Tibial artery (tissue), 4 donors: ENCODE measurements at regions not wholly inside any gene's neighbourhood (a gene's known extent, or its start where the extent isn't known, plus 50 kb on each side); places are given as distances from the start of the nearest gene placed in this dataset.

Experiments used
- DNase-seq, 2 donors: peaks; one replicate each; pipeline ENCODE4 v3.0.0-alpha.2; 2019
- H3K27ac ChIP-seq, 2 donors: fragments of 200-600 bp; sonication (generic) in 1 of 2; 1 replicate in 1 of 2; 2 replicates in 1 of 2; pipeline ENCODE4 v1.5.1; 2018 to 2019; ENCODE audit warnings: mild to moderate bottlenecking in 1 of 2
- H3K27me3 ChIP-seq, 2 donors: fragments of 200-600 bp; sonication (generic) in 1 of 2; one replicate each; pipeline versions ENCODE4 v1.5.1 to v1.6.0; 2016 to 2019
- H3K36me3 ChIP-seq, 3 donors: fragments of 200-600 bp; sonication (generic) in 2 of 3; one replicate each; pipeline ENCODE4 v1.5.1; 2016 to 2019; ENCODE audit warnings: mild to moderate bottlenecking in 2 of 3
- H3K4me1 ChIP-seq, 4 donors: fragments of 200-600 bp; sonication (generic) in 2 of 4; 1 replicate in 3 of 4; 2 replicates in 1 of 4; pipeline ENCODE4 v1.5.1; 2016 to 2019
- H3K4me3 ChIP-seq, 2 donors: fragments of 200-600 bp; sonication (generic) in 1 of 2; 1 replicate in 1 of 2; 2 replicates in 1 of 2; pipeline ENCODE4 v1.5.1; 2018 to 2019; ENCODE audit warnings: mild to moderate bottlenecking in 2 of 2
- H3K9me3 ChIP-seq, 3 donors: fragments of 200-600 bp; sonication (generic) in 1 of 3; one replicate each; pipeline ENCODE4 v1.5.1; 2016 to 2019
- intact Hi-C: fragments of 100-400 bp; cut with DNase I; formaldehyde crosslinking; loops from one replicate; pipeline ENCODE4 v1.15.0; 2023; ENCODE audit warnings: low total_unique reads
- TF ChIP-seq, protein P1 (sequence below), 2 experiments: fragments of 200-600 bp in 1 of 2; fragments of 450-650 bp in 1 of 2; IDR thresholded peaks; one replicate each; pipeline ENCODE4 v1.5.1; 2017 to 2019; ENCODE audit warnings: antibody characterized with exemption in 2 of 2, mild to moderate bottlenecking in 1 of 2, moderate library complexity in 1 of 2

DNA sequence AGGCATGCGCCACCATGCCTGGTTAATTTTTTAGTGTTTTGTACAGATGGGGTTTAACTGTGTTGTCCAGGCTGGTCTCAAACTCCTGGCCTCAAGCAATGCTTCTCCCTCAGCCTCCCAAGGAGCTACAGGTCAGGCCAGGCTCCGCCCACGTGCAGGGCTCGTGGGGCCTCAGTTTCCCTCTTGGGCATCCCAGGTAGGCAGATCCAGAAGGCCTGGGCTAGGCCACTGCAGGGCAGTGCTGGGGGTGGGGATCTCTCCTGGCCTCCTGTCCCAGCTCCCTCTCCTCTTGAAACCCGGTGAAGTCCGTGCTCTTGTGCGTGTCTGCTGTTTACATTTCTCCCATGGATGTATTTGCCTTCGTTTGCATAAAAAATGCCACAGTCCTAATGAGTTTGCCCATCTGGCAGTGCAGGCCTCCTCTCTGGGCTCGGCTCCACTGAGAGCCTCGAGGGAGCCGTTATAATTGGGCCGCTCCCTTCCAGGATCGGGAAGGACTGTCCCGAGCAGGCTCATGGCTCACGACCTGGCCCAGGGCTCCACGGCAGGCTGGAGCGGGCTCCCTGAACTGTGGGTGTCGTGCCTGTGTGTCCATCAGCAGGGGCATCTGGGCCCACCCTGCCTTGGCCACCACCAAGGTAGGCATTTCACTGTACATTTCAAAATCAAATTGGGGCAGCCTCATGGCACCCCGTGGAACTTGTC, 52.6 kb upstream of the RUFY1 start:
- DNase-seq, result no peak
- H3K4me1 ChIP-seq, result no peaks in the 10 kb centered on the region
- no peaks in the 10 kb centered on the region for H3K36me3 ChIP-seq
- no peak overlapping the region for H3K27ac ChIP-seq
- TF ChIP-seq, protein P1, sequence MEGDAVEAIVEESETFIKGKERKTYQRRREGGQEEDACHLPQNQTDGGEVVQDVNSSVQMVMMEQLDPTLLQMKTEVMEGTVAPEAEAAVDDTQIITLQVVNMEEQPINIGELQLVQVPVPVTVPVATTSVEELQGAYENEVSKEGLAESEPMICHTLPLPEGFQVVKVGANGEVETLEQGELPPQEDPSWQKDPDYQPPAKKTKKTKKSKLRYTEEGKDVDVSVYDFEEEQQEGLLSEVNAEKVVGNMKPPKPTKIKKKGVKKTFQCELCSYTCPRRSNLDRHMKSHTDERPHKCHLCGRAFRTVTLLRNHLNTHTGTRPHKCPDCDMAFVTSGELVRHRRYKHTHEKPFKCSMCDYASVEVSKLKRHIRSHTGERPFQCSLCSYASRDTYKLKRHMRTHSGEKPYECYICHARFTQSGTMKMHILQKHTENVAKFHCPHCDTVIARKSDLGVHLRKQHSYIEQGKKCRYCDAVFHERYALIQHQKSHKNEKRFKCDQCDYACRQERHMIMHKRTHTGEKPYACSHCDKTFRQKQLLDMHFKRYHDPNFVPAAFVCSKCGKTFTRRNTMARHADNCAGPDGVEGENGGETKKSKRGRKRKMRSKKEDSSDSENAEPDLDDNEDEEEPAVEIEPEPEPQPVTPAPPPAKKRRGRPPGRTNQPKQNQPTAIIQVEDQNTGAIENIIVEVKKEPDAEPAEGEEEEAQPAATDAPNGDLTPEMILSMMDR (IDR thresholded peaks at IDR 0.05), result no peak
- peaks cover 0 to 26% of the 10 kb centered on the region in 2 donors for H3K27me3 ChIP-seq
- H3K4me3 ChIP-seq, result no peak overlapping the region
- intact Hi-C loops, result loop anchor here (10.0 kb wide), 2 partner anchors 153 to 763 kb away; partner anchors contain the start of genes ADAMTS2 and ZNF354A
- no peaks in the 10 kb centered on the region for H3K9me3 ChIP-seq

DNA sequence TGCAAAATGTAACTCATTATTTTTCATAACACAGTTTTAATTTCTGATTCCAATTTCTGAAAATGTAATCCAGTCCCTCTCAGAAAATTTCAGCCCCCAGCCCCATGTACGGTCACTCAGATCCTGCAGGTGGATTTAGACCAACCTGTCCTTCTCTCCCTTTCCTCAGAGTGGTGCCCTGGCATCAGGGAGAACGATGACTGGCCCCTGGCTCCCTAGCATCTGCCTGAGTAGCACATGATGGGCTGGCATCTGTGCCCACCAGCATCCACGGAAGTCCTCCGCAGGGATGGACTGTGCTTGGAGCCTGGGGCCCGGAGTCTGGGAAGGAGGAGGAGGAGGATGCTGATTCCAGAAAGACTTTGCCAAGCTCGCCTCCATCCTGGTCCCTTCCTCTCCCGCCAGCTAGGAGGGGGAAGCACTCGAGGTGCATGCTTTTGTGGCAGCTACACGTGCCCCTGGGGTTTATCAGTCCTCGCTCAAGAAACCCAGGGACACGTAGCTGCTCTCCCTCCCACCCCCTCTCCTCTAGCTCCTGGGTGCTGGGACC, 54.4 kb upstream of the RUFY1 start:
- H3K36me3 ChIP-seq, result no peaks in the 10 kb centered on the region
- intact Hi-C loops, result loop anchor here (2.0 to 10.0 kb wide), 3 partner anchors 151 to 761 kb away; partner anchors contain the start of genes ADAMTS2 and ZNF354A
- H3K4me3 ChIP-seq, result no peak overlapping the region
- no peak for DNase-seq
- no peaks in the 10 kb centered on the region for H3K9me3 ChIP-seq
- peaks cover 0 to 26% of the 10 kb centered on the region in 2 donors for H3K27me3 ChIP-seq
- no peaks in the 10 kb centered on the region for H3K4me1 ChIP-seq
- no peak overlapping the region for H3K27ac ChIP-seq
- TF ChIP-seq, protein P1 (IDR thresholded peaks at IDR 0.05), result no peak

DNA sequence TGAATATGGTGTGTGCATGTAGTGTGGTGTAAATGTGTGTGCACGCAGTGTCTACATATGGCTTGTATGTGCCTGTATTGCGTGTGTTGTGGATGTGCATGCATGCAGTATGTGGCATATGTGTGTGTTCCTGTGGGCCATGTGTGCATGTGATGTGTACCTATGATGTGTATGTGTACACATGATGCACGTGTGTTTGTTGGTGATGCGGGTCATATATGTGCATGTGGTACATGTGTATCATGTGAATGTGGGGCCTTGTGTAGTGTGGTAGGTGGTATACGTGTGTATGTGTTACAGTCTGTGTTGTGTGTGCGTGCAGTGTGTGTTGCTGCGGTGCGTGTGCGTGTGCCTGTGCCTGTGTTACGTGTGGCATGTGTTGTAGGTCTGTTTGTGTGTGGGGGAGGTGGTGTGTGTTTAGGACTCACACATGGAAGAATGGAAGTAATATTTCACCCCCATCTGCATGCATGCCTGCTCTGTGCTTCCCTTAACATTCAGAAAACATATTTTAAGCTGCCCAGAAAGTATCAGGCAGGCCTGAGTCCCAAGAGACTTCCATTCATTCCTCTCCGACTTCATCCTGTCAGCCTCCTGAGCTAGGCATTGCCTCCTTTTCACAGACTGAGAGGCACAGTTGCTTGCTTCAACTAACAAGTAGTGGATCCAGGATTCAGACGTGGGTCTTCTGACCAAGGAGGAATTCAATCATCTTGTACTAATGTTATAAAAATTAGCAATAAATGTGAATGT, 55.4 kb upstream of the RUFY1 start:
- H3K9me3 ChIP-seq, result no peaks in the 10 kb centered on the region
- intact Hi-C loops, result loop anchor here (2.0 to 10.0 kb wide), 3 partner anchors 150 to 760 kb away; partner anchors contain the start of genes ADAMTS2 and ZNF354A
- H3K27ac ChIP-seq, result no peak overlapping the region
- no peaks in the 10 kb centered on the region for H3K4me1 ChIP-seq
- no peak overlapping the region for H3K4me3 ChIP-seq
- peaks cover 0 to 26% of the 10 kb centered on the region in 2 donors for H3K27me3 ChIP-seq
- no peak for DNase-seq
- no peaks in the 10 kb centered on the region for H3K36me3 ChIP-seq
- TF ChIP-seq, protein P1 (IDR thresholded peaks at IDR 0.05), result no peak

DNA sequence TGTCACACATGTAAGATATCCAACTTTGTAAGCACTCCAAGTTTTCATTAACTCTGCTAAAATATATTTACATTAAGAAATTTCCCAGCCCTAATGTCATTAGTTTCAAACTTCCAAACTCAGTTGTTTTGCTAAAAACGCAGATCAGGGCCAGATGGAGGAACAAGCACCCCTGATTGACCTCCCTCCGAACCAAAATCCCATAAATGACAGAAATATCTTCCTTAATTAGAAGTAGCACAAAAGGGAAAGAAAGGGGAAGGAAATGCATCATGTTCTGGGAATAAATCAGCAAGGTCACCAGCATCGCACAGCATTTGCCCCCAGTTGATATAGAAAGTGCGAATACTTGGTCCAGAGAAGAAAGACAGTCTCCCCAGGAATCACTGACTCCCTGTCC, 61.4 kb upstream of the RUFY1 start:
- Histone ChIP-seq H3K9me3 (no peaks in the 10 kb centered on the region), H3K27me3 (peaks cover 0 to 16% of the 10 kb centered on the region in 2 donors), H3K27ac (no peak overlapping the region), H3K4me3 (no peak overlapping the region), H3K36me3 (no peaks in the 10 kb centered on the region), H3K4me1 (no peaks in the 10 kb centered on the region)
- intact Hi-C loops, result no loop called here
- TF ChIP-seq, protein P1 (IDR thresholded peaks at IDR 0.05), result no peak
- DNase-seq, result no peak

DNA sequence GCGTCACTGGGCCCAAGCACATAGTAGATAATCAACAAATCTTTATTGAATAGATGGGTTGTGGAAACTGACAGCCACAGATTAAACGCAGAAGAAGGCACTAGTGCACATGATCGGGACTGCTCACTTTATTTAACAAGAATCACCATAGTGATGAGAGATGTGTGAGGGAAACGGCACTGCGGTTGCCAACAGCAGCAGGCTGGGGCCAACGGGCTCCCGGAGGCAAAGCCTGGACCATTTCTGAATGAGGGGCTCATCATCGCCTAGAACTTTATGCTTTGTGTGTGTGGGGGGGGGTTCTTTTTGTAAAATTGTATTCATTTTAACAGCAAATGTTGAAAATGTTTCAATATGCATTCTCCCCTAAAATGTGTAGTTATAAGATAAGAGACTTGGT, 61.9 kb upstream of the RUFY1 start:
- TF ChIP-seq, protein P1 (IDR thresholded peaks at IDR 0.05), result no peak
- Histone ChIP-seq H3K27me3 (peaks cover 0 to 16% of the 10 kb centered on the region in 2 donors), H3K27ac (no peak overlapping the region), H3K36me3 (no peaks in the 10 kb centered on the region), H3K4me1 (no peaks in the 10 kb centered on the region), H3K4me3 (no peak overlapping the region), H3K9me3 (no peaks in the 10 kb centered on the region)
- intact Hi-C loops, result no loop called here
- no peak for DNase-seq
